D721Med (cell line): ENCODE measurements at regions not wholly inside any gene's neighbourhood (a gene's known extent, or its start where the extent isn't known, plus 50 kb on each side); places are given as distances from the start of the nearest gene placed in this dataset.

ENCODE experiments used
- DNase-seq: peaks from one replicate; pipeline ENCODE4 v3.0.0; 2011; ENCODE audit warnings: low spot score; ENCODE audit not compliant: insufficient read length
- FAIRE-seq: peaks from 2 replicates; lab custom pipeline; 2011; peaks lifted over from hg19 to GRCh38; lab: Jason Lieb, UNC
- TF ChIP-seq, protein P1 (sequence below): IDR thresholded peaks from 2 replicates; pipeline ENCODE4 v1.5.1; 2012; ENCODE audit warnings: mild to moderate bottlenecking, control low read depth; ENCODE audit not compliant: insufficient read depth; ENCODE audit errors: missing control alignments

DNA sequence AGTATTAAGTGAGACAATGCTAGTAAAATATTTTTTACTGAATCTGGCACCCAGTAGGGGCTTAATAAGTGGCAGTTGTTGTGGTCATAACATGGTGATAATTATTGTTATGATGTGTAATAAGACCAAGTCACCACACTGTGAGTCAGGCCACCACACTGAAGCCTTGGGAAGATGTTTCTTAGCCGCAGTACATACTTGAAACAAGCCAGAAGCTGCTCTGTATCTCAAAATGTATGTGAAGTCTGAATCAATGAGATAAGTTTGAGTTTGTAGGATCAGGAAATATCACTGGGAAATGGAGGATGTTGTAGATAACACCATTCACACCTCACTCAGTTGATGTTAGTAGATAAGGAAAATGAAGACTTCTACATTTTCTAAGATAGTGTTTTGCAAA is 51.3 kb upstream of the PTPN3 start:
- DNase-seq (no peak), FAIRE-seq (no peak)
- TF ChIP-seq, protein P1, sequence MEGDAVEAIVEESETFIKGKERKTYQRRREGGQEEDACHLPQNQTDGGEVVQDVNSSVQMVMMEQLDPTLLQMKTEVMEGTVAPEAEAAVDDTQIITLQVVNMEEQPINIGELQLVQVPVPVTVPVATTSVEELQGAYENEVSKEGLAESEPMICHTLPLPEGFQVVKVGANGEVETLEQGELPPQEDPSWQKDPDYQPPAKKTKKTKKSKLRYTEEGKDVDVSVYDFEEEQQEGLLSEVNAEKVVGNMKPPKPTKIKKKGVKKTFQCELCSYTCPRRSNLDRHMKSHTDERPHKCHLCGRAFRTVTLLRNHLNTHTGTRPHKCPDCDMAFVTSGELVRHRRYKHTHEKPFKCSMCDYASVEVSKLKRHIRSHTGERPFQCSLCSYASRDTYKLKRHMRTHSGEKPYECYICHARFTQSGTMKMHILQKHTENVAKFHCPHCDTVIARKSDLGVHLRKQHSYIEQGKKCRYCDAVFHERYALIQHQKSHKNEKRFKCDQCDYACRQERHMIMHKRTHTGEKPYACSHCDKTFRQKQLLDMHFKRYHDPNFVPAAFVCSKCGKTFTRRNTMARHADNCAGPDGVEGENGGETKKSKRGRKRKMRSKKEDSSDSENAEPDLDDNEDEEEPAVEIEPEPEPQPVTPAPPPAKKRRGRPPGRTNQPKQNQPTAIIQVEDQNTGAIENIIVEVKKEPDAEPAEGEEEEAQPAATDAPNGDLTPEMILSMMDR: no peak

DNA sequence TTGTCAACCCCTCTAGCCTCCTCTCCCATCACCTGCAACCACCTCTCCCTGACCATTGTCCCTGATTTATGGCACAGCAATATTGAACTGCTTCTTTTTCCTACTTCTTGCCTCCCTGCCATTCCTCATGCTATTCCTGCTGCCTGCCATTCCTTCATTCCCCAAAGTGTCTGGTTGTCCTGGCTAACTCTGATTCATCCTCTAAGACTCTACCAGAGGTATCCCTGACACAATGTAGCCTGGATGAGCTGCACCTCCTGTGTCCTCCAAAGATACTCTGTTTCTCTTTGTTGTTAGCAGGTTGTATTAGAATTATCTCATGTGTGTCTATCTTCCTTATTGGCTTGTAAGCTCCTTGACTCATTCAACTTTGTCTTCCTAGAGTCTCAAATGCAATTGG is 53.5 kb upstream of the PTPN3 start:
- DNase-seq (no peak), FAIRE-seq (no peak)
- TF ChIP-seq, protein P1: no peak

DNA sequence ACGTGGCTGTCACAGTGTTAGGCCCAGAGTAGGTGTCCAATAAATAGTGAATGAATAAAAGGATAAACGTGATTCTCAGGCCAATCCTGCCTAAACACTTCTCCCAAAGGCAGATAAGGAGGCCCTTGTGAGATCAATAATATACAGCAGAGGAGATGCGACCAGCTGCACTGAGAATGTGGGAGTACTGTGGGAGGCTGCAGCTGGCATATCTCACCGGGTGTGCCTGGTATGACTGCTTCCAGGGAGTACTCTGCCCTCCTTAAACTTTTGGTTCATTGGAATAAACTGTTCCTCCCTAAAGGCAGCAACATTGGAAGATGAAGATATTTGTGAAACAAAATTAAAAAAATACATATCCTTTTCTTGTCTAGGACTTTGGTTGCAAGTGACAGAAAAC is 57.1 kb upstream of the PTPN3 start:
- TF ChIP-seq, protein P1: no peak
- no peak for FAIRE-seq
- DNase-seq: no peak

DNA sequence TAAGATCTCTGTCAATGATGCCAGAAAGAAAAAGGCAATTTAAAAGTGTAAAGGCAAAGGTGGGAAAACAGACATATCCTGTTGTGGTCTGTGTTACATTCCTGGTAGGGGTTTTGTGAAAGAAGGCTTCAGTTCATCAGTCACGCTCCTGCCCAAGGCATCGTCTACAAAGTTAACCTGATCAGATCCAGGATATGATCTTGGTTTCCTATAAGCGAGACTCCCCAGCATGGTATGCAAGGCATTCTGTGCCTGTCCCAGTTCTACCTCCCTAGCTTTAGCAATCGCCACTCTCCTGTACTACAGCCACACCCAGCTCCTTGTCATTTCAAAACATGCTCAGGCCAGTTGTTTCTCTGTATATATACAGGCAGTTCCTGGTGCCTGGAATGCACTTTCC is 58.0 kb upstream of the PTPN3 start:
- FAIRE-seq: no peak

DNA sequence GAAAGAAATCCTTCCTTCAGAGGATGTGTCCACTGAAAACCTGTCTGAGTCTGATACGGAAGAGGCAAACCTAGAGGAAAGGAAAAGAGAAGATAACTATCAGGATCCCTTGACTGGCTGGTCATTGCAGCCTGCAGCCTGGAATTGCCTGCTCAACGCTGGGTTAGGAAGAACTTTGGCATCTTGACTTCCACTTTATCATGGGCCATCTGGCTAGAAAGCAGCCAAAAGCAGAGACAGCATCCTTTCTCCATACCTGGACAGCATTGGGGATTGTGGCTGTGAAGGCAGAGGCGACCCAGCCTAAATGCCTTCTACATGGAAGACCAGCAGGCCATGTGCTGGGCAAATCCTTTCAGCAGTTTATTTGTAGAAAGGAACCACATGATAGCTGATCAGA is 58.7 kb upstream of the PTPN3 start:
- DNase-seq (no peak), FAIRE-seq (no peak)
- TF ChIP-seq, protein P1: no peak

More for the DNA sequence above, 58.0 kb upstream of the PTPN3 start:
- no peak for DNase-seq
- TF ChIP-seq, protein P1: no peak

DNA sequence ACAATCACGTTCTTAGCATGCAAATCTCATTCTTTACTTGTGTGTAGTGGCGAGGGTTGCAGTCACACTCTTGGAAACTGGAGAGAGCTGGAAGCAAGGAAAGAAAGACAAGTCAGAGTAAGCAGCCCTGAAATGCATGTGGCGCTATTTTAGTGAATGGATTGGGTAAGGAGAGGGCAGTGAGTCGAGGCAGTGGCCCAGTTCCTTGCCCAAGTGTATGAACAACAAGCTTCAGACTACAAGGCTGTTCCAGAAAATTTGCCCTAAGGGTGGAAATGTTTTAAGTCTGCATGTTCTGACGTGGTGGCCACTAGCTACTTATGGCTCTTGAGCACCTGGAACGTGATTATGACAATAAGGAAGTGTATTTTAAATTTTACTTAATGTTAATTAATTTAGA is 59.4 kb upstream of the PTPN3 start:
- no peak for FAIRE-seq

DNA sequence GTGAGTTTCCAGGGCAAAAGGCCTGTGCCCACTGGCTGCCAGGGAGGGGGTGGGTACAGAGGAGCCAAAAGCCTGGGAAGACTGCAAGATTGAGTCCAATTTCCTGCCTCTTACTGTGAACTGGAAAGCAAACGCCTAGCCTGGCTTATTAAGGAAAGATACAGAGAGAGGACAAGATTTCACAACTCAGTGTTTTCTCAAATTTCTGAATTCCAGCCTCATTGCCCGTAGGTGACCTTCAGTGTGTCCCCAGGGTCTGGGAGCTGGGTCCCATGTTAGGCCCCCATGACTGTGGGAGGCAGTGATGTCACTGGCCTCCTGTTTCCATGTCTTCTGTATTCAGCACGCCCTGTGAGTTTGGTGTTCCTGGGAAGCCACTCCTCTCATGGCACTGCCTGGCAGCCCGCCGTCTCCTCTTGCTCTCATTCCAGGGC is 60.6 kb upstream of the PTPN3 start:
- FAIRE-seq (no peak), DNase-seq (no peak)
- TF ChIP-seq, protein P1: no peak

More for the DNA sequence above, 59.4 kb upstream of the PTPN3 start:
- TF ChIP-seq, protein P1: no peak
- DNase-seq: no peak
